RWPE1 (cell line): ENCODE measurements at regions not wholly inside any gene's neighbourhood (a gene's known extent, or its start where the extent isn't known, plus 50 kb on each side); places are given as distances from the start of the nearest gene placed in this dataset.

Source experiments
- CTCF ChIA-PET: fragments of 350-600 bp; sonication (Branson Sonifier 250); formaldehyde crosslinking; extraction: SDS; loops from one replicate; lab custom pipeline; 2021; lab: Yijun Ruan, JAX
- POLR2A ChIA-PET: fragments of 400-600 bp; formaldehyde crosslinking; extraction: SDS; loops from one replicate; lab custom pipeline; 2020; ENCODE audit warnings: antibody characterized with exemption; ENCODE audit not compliant: low non-redundant PET; lab: Yijun Ruan, JAX
- DNase-seq: peaks from one replicate; pipeline ENCODE4 v3.0.0; 2012; ENCODE audit warnings: low spot score
- H3K27ac ChIP-seq: fragments of 450-650 bp; 2 replicates; pipeline ENCODE4 v1.5.1; 2017
- TF ChIP-seq, protein P1 (sequence below): fragments of 450-650 bp; conservative IDR thresholded peaks from 2 replicates; pipeline ENCODE4 v1.5.1; 2017; ENCODE audit warnings: low read depth, mild to moderate bottlenecking

- ChIA-PET POLR2A (no interaction called here), CTCF (no interaction called here)
Measured at GRCh38 chr2:103462712-103463111, 700.9 kb downstream of the TMEM182 start.

GRCh38 chr2:103464831-103465230 is 703.0 kb downstream of the TMEM182 start:
- TF ChIP-seq, protein P1, sequence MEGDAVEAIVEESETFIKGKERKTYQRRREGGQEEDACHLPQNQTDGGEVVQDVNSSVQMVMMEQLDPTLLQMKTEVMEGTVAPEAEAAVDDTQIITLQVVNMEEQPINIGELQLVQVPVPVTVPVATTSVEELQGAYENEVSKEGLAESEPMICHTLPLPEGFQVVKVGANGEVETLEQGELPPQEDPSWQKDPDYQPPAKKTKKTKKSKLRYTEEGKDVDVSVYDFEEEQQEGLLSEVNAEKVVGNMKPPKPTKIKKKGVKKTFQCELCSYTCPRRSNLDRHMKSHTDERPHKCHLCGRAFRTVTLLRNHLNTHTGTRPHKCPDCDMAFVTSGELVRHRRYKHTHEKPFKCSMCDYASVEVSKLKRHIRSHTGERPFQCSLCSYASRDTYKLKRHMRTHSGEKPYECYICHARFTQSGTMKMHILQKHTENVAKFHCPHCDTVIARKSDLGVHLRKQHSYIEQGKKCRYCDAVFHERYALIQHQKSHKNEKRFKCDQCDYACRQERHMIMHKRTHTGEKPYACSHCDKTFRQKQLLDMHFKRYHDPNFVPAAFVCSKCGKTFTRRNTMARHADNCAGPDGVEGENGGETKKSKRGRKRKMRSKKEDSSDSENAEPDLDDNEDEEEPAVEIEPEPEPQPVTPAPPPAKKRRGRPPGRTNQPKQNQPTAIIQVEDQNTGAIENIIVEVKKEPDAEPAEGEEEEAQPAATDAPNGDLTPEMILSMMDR, result no peak
- ChIA-PET POLR2A (no interaction called here), CTCF (no interaction called here)

More at GRCh38 chr2:103462712-103463111, 700.9 kb downstream of the TMEM182 start:
- TF ChIP-seq, protein P1, result no peak
- no peak overlapping the region for H3K27ac ChIP-seq
- DNase-seq, result no peak

DNA sequence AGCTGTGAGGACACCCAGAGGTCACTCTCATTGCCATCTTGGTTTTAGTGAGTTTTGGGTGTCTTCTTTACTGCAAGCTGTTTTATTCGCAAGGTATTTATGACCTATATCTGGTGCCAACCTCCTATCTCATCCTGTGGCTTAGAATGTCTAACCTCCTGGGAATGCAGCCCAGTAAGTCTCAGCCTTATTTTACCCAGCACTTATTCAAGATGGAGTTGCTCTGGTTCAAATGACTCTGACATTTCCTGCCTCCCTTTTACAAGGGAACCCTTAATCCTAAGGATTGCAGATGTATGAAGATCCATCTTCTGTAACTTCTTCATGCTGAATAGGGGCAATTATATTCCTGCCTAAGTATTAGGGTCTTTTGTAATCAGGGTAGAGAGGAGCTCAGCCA is 708.0 kb downstream of the TMEM182 start:
- no peak overlapping the region for H3K27ac ChIP-seq
- TF ChIP-seq, protein P1, result no peak
- no peak for DNase-seq
- ChIA-PET POLR2A (no interaction called here), CTCF (no interaction called here)

More at GRCh38 chr2:103464831-103465230, 703.0 kb downstream of the TMEM182 start:
- no peak overlapping the region for H3K27ac ChIP-seq
- DNase-seq, result no peak

- TF ChIP-seq, protein P1, result no peak
- POLR2A ChIA-PET, result no interaction called here
- no peak for DNase-seq
- H3K27ac ChIP-seq, result no peak overlapping the region
- CTCF ChIA-PET, result no interaction called here
Measured at GRCh38 chr2:103484906-103485305, 723.1 kb downstream of the TMEM182 start.

GRCh38 chr2:103496850-103497249 is 735.0 kb downstream of the TMEM182 start:
- no peak overlapping the region for H3K27ac ChIP-seq
- no peak for DNase-seq
- ChIA-PET POLR2A (no interaction called here), CTCF (no interaction called here)
- TF ChIP-seq, protein P1, result no peak

DNA sequence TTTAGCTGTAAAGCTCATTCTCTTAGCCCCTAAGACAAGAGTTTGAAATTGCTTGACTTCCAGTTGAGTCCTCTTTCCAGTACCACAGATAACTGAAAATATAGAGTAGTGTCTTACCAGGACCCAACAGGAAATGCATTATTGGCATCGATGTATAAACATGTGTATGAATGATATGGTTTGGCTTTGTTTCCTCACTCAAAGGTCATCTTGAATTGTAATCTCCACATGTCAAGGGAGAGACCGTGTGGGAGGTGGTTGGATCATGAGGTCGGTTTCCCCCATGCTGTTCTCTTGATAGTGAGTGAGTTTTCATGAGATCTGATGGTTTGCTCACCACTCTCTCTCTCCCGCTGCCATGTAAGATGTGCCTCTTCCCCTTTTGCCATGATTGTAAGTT is 745.0 kb downstream of the TMEM182 start:
- no peak for DNase-seq
- ChIA-PET CTCF (no interaction called here), POLR2A (no interaction called here)
- TF ChIP-seq, protein P1, result no peak
- H3K27ac ChIP-seq, result no peak overlapping the region
